ENCODE measurements at regions not wholly inside any gene's neighbourhood (a gene's known extent, or its start where the extent isn't known, plus 50 kb on each side); places are given as distances from the start of the nearest gene placed in this dataset.
"Not testable (repeated sequence)": the region's sequence is repeated elsewhere in the genome, so short reads cannot be mapped to it uniquely, and the experiment has no call there.

DNA sequence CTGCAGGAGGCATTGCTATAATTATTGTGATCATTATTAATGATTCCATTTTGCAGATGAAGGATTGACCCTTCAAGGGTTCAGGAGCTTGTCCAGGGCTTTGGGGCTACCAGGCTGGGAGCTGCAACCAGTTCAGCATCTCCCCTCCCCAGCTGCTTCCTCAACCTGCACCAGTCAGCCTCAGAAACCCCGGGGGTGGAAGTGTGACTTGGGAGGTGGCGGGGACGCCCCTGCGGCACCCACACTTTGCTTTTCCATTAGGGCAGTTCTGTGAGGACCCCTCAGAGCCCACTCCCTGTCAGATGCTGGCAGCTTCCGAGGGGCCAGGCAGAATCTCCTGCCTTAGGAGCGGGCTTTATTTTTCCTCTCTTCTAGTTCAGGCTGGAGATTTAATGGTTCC lies 85.6 kb downstream of the OLFM1 start:
- no peak for DNase-seq

DNA sequence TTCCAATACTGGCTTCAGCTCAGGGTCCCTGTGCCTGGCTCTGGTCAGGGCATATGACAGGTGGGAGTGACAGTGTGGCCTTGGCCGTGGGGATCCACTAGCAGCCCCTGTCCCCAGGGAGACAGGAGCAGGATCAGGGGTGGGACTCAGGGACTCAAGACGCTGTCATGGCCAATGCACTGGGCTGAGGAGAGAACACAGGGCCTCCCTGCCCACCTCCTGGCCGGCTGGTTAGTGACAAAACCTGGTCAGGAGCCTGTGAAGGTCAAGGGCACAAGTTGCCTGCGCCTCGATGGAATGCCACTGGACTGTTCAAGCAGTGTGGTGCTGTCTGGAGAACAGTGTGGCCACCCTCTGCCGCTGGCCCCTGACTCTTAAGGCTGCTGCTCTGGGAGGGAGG lies 86.8 kb downstream of the OLFM1 start:
- DNase-seq, result no peak

DNA sequence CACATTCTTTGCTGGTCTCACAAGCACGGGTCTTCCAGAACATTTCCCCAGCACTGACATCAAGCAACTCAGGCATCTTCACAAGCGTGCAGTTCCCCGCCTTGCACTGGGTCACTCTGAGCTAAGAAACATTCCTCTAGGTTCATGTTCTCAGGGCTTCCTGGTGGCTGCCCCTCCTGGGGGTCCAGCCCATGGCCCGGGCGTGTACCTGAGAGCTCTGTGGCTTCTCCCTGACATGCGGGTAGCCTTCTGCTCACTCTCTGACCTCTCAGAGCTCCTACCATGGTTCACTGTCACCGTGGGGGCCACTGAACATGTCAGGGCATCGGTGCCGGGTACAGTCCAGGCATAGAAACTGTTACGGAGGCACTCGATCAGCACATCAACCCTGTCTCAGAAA lies 87.5 kb downstream of the OLFM1 start:
- no peak for DNase-seq

DNA sequence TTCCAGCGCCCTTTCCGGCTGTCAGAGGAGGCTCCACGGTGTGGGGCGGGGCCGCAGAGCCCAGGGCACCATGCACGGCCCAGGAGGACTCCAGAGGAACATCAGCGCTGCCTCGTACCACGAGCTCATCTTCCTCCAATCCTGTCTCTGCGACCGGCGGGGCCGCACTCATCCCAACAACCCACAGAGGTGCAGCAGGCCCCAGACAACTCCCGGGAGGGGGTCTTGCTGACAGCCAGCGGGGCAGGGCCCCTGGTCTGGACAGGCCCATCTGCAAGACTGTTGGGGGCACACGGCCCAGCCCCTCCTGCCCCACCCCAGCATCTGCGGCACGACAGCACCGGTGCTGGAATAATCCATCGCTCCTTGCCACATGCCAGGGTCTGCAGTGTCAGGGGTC lies 88.8 kb downstream of the OLFM1 start:
- no peak for DNase-seq

DNA sequence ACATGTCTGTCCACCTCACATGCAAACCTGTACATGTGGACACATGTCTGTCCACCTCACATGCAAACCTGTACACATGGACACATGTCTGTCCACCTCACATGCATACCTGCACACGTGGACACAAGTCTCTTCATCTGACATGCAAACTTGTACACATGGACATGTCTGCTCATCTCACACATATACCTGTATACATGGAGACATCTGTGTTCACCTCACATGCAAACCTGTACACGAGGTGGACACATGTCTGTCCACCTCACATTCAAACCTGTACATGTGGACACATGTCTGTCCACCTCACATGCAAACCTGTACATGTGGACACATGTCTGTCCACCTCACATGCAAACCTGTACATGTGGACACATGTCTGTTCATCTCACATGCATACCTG lies 90.1 kb downstream of the OLFM1 start:
- DNase-seq, result not testable (repeated sequence)

DNA sequence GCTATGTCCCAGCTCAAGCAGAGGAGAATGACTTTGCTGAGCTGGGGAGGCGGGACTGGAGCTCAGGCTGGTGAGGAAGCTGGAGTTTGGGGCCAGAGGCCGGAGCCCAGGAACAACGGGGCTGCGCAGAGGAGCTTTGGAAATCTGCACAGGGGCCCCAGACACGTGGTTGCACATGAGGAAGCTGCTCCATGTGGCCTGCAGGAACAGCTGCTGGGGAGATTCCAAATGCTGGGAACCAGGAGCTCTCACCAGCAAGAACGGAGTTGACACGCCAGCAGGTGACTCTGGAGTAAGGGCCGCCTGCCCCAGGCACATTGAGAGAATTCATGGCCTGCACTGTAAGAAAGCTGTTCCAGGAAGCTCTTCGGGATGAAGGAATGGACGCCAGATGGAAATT lies 91.0 kb downstream of the OLFM1 start:
- DNase-seq, result no peak

DNA sequence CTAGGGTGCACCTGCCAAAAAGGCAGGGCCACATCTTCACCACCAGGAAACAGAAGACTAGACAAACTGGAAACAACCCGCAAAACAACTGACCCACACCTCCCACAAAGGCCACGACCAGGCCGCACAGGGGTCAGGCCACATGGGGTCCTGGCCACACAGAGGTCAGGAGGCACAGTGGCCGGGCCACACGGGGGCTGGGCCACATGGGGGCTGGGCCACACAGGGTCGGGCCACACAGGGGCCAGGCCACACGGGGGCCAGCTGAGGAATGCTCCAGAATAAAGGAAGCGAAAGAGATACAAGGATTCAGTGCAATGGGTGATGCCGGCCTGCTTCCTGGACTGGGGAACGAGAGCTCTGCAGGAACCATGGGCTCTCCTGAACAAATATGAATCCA lies 91.6 kb downstream of the OLFM1 start:
- no peak for DNase-seq

DNA sequence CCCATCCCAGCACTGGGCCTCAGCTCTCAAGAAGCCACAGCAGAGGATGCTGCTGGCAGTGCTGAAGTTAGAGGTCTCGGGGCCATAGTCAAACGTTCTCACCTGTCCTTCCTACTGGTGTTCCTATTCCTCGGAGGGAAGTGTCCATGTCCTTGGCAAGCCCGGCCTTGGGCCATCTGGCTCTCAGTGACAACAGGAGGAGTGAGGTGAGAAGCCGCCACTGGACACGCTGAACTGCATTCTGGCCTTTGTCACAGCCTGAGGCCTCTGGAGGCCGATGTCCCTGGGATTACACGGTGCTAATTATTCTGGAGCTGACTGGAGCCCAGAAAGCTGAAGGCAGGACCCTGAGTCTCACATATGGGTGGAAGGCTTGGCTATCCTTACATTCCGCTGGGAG lies 92.5 kb downstream of the OLFM1 start:
- DNase-seq, result no peak

DNA sequence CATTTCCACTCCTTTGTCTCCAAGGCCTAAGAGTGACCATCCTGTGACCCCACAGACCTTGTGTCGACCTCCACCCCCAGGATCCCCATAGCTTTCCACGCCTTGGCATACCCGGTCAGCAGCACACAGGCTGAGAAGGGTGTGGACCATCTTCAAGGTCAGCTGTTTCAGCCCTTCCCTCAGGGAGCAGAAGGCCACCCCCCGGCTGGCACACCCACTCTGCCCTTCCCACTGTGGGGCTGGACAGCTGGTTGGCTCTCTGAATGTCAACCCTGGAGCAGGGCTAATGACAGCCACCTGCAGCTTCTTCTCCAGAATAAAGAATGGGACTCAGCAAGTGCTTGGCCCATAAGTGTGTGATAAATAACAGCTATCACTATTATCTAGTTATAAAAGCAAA lies 93.1 kb downstream of the OLFM1 start:
- no peak for DNase-seq

DNA sequence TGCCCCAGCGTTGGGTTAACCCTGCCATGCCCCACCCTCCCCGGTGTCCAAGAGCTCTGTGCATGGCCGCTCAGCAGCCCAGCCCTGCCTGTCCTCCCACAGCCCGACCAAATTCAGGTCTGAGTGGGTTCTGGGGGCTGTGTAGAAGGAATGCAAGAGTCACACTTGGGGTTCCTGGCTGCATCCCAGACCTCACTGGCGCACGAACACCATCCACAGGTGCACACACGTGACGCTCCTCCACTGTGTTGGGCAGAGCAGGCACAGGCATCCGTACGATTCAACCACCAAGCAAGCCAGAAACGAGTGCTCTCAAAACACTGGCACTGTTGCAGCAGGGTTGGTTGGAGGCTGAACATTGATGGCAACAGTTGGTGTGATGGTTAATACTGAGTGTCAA lies 93.9 kb downstream of the OLFM1 start:
- no peak for DNase-seq

DNA sequence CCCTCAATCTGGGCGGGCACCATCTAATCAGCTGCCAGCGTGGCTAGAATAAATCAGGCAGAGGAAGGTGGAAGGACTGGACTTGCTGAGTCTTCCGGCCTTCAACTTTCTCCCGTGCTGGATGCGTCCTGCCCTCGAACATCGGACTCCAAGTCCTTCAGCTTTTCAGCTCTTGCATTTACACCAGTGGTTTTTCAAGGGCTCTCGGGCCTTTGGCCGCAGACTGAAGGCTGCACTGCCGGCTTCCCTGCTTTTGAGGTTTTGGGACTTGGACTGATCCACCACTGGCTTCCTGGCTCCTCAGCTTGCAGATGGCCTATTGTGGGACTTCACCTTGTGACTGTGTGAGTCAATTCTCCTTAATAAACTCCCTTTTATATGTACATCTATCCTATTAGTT lies 94.4 kb downstream of the OLFM1 start:
- DNase-seq, result not testable (repeated sequence)

DNA sequence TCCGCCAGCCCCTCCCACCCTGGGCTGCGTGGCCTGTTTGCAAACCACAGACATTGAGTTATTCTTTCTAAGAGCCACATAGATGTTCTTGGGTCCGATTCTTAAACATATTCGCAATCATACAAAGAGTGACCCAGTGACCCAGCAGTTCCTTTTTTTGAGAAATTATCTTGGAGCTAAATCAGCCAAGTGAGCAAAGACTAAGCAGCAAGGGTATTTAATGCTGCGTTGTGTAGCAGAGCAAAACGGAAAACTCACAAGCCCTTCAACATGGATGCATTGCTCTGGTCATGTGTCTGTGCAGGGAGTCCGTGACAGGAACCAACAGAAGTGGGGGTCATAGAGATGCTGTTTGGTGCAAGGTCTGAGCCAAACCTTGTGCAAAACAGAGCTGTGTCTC lies 95.6 kb downstream of the OLFM1 start:
- DNase-seq, result no peak

DNA sequence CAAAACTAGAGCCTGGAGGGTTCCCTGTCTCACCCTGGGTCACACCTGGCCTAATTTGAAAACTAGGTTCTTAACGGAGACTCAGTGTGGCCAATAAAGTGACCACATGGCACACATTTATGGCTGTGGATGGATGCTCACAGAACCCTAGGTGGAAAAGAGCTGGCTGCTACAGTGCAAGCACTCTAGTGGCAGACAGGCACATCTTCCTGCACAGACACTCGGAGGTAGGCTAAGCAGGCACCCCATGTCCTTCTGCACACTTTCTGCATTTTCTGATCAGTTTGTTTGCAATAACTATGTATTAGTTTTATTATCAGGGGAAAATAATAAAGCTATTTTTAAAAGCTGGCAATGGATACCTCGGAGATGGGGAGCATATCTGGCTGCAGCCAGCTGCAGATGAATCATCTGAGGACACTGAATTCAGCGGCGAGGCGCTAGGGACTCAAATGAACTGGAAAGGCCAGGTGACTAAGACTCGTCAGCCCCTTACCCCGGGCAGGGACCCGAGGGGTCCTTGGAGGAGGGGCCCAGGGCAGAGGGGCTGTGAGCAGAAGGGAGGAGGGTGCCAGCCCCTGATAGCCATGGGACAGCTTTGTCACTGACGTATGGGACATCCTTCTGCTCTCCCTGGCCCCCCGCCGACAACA lies 96.2 kb downstream of the OLFM1 start:
- DNase-seq, result no peak

DNA sequence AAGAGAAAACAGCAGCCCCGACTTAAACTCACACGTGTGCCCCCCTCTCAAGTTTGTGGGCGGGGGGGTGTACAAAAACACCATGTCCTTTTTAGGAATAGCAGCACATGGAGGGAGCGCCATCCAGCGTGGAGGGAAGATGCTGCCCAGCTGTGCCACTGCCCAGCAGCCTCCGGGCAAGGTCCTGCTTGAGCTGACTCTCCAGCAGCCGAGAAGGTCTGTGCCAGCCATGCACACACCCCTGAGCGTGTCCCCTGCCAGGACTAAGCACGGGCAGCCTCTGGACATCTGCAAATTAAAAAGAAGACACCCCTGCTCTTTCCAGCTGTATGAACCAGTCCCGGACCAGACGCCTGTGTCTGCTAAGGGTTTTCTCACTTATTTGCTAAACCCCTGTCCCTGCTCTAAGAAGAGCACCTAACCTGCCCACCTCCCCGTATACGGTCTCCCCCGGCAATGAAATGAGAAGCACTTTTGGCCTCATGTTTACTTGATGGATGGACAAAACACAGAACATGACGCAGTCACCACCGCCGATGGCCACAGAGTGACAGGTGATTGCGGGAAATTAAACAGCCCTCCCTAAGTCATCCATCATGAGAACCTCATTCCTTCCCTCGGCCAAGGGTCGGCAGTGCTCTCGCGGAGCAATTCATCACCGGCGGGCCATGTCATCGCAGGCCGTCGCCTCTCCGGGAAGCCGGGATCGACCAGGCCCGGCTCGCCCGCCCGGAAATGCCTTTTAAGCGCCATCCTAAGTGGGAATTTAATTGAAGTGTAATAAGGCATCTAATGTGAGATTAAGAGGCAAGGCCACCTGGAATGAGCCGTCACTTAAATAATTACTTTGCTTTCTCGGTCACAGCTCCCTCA lies 96.9 kb downstream of the OLFM1 start:
- DNase-seq, result no peak

DNA sequence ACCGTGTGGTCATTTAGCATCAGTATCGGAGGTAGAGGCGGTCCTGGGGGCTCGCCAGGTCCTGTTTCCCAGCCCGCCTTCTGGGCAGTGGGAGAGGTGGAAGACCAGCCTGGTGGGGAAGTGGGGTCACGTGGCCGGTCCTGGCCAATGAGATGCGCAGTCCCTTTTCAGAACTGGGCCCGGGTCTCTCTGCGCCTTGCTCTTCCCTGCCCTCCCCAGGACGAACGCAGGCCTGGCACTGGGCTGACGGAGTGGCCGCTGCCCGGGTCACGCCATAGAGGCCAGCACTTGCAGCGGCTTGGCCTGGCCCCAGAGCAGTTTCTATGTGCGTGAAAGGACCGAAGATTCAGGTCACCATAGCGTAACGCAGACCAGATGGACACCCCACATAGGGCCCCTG lies 97.6 kb downstream of the OLFM1 start:
- no peak for DNase-seq

DNA sequence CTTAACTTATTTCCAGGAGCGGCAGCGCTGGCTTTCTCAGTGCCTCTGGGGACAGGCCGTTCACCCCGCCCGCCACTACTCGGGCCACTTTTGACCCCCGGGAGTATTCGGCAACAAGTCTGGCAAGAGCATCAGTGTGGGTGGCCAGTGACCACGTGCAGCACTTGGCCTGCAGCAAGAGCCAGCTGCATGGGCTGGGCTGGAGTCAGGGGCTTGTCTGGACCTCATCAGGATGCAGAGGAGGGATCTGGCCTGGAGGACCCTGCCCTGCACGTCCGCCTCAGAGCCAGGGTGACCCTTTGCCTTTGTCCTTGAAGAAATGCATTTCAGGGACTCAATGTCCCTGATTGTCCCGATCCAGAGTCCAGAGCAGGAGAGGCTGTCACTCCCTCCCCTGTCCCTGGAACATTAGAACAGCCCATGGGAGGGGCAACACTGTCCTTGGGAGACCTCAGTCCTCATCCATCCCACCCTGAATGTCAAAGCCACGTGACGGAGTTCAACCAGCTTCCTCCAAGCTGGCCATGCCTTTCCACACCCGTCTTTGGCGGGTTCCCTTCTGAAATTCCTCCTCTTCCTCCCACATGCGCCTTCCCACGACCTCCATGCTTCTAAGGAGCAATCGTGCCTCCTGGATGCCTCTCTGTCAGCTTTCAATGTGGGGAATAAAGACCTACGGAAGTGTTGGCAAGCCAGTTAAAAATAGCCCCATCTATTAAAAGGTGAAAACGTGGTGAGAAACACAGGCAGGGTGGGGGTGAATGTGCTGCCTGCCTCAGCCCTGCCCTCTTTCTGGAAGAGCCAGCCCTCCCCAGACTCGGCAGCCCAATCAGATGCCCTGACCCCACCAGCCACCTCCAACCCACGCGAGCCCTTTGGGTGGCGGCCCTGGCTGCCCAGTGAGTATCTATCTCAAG lies 99.0 kb downstream of the OLFM1 start:
- DNase-seq, result no peak

DNA sequence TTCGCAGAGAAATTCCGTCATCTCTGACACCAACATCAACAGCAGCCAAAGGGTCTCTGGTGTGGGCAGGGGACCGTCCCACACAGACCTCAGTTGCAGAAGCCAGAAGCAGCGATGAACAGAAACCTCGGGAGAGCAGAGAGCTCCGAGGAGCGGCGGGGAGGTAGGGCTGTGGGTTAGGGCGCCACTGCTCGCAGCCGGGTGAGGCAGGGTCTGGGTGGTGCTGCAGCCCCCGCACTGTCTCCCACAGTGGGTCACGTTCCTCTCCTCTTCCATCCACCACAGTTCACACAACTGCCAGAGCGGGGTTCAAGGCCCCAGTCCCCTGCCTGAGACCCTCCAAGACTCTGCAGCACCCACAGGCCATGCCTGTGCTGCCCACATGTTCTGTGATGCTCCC lies 99.9 kb downstream of the OLFM1 start:
- no peak for DNase-seq

DNA sequence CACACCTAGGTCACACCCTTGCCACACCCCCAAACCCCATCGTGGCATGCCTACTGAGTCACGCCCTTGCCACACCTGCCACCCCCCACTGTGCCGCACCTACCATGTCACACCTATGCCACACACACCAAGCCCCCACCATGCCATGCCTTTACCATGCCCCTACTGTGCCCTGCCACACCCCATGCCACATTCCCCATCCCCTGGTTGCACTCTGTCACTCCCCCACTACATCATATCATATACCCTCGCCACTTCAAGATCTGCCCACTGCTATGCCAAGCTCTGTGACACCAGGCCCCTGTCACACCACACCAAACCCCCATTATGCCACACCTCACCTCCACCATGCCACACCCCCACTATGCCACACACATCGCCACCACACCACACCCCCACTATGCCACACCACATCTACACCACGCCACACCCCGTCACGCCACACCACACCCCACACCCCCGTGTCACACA lies 101.2 kb downstream of the OLFM1 start:
- no peak for DNase-seq

DNA sequence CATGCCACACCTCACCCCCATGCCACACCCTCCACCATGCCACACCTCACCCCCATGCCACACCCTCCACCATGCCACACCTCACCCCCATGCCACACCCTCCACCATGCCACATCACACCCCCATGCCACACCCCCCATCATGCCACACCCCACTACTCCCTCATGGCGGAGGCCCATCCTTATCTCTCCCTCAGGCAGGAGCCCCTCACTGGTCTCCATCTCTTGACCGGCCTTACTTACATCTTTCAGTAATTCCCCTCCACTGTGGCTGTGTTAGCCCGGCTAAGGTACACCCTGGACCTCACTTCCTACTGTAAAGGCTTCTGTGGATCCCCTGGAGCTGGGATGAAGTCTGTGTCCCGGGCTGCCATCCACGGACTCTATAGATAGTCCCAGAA lies 102.0 kb downstream of the OLFM1 start:
- DNase-seq, result no peak

DNA sequence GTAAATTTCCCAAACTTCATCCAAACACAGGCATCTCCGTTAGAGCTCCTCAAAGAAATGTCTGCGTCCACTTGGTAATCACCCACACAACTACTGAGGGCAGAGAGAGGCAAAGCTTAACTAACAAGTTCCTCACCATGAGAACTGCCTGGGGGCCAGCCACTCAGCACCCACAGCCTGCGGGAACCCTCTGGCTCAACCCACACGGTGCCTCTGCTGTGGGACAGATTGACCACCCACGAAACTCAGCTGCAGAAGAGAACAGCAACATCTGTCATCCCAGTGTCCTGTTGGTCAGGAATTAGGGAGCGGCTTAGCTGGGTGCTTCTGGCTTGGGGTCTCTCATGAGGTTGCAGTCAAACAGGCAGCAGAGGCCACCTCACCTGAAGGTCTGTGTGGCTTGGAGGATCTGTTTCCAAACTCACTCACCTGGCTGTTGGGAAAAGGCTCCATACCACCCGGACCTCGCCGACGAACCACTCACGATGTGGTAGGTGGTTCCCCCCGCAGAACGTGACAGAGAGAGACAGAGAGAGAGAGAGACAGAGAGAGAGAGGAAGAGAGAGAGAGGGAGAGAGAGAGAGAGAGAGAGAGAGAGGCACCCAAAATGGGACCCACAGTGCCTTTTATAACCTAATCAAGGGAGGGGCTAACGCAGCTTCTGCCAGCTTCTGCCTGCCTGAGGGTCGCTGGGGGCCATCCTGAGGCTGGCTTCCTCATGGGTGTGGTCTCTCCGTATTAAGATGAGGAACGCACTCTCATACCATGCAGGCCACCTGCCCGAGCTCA lies 103.5 kb downstream of the OLFM1 start:
- DNase-seq, result no peak

DNA sequence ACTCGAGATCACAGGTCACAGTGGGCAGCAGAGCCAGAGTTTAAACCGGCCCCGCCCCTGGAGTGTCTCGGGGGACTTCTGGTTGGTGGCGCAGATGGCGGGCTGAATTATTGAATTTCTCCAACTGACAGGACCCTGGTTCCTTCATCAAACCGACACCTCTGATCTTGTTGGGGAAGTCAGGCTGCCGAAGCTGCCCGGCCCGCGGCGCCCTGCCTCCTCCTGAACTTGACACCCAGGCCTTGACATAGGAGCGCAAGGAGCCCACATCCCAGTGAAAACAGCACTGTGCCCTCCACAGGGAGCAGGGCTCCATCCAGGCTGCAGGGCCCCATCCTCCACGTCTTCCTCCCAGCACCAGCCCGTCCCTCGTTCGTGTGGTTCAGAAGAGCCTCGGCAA lies 105.2 kb downstream of the OLFM1 start:
- no peak for DNase-seq

DNA sequence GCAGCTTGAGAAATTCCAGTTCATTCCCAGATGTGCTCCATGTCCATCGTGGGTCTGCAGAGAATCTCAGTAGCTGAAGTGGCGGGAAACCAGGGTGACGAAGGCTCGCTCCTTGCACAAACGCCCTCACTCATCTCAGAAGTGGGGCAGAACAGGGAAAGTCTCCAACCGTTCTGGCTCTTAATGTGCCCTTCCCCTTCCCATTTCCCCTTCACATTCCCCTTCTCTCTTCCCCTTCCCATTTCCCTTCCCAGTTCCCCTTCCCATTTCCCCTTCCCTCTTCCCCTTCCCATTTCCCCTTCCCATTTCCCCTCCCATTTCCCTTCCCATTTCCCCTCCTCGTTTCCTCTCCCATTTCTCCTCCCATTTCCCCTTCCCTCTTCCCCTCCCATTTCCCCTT lies 108.5 kb downstream of the OLFM1 start:
- DNase-seq, result not testable (repeated sequence)

DNA sequence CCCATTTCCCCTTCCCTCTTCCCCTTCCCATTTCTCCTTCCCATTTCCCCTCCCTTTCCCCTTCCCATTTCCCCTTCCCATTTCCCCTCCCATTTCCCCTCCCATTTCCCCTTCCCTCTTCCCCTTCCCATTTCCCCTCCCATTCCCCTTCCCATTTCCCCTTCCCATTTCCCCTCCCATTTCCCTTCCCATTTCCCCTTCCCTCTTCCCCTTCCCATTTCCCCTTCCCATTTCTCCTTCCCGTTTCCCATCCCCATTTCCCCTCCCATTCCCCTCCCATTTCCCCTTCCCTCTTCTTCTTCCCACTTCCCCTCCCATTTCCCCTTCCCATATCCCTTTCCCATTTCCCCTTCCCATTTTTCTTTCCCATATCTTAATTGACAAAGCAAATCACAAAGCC lies 109.0 kb downstream of the OLFM1 start:
- no peak for DNase-seq
